GM21786 (cell line): ENCODE measurements at regions not wholly inside any gene's neighbourhood (a gene's known extent, or its start where the extent isn't known, plus 50 kb on each side); places are given as distances from the start of the nearest gene placed in this dataset.

Experiments
- ATAC-seq: cut with Tn5 transposase; IDR thresholded peaks from one replicate; pipeline ENCODE4 v1.9.1; 2021; ENCODE audit not compliant: unreplicated experiment

DNA sequence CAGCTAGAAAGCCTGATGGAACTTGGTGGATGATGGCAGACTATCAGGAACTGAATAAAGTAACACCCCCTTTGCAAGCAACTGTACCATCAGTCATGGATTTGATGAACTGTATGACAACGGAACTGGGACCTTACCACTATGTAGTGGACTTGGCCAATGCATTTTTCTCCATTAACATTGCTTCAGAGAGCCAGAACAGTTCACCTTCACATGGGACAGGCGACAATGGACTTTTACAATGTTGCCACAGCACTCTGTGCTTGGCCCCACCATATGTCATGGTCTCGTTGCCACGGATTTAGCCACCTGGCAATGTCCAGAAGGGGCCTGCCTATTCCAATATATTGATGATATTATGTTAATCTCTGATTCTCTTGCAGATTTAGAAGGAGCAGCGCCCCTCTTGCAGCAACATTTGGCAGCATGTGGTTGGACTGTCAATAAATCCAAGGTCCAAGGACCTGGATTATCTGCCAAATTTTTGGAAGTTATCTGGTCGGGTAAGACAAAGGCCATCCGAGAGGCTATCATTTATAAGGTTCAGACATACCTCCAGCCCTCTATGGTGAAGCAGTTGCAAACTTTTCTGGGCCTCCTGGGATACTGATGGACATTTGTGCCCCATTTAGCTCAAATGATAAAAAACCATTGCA, 52.2 kb upstream of the ZC3H15 start:
- no peak for ATAC-seq
